Adipocyte (in vitro differentiated cells): ENCODE measurements at regions not wholly inside any gene's neighbourhood (a gene's known extent, or its start where the extent isn't known, plus 50 kb on each side); places are given as distances from the start of the nearest gene placed in this dataset.

Experiments used
- DNase-seq: peaks from one replicate; pipeline ENCODE4 v3.0.0-alpha.2; 2015; ENCODE audit warnings: low read depth
- H3K27me3 ChIP-seq: replicated peaks from 2 replicates; pipeline ENCODE4 v1.7.0; 2013; ENCODE audit warnings: mild to moderate bottlenecking, low read length, moderate library complexity; ENCODE audit not compliant: control insufficient read depth, insufficient read depth
- H3K36me3 ChIP-seq: 2 replicates; pipeline ENCODE4 v1.7.0; 2013; ENCODE audit warnings: low read length, mild to moderate bottlenecking, moderate library complexity; ENCODE audit not compliant: control insufficient read depth, insufficient read depth, severe bottlenecking
- H3K4me1 ChIP-seq: 2 replicates; pipeline ENCODE4 v1.7.0; 2013; ENCODE audit warnings: mild to moderate bottlenecking, low read length, moderate library complexity; ENCODE audit not compliant: control insufficient read depth, insufficient read depth
- H3K4me3 ChIP-seq: 2 replicates; pipeline ENCODE4 v1.7.0; 2013; ENCODE audit warnings: mild to moderate bottlenecking, low read length, moderate library complexity
- H3K9ac ChIP-seq: 2 replicates; pipeline ENCODE4 v1.7.0; 2013; ENCODE audit warnings: mild to moderate bottlenecking, low read length, moderate library complexity
- H3K9me3 ChIP-seq: 2 replicates; pipeline ENCODE4 v1.7.0; 2013; ENCODE audit warnings: mild to moderate bottlenecking, low read length, moderate library complexity; ENCODE audit not compliant: control insufficient read depth

GRCh38 chr18:8501044-8501443 lies 108.2 kb upstream of the RAB12 start:
- H3K27me3 ChIP-seq, result peaks cover 37% of the 10 kb centered on the region
- H3K36me3 ChIP-seq, result no peaks in the 10 kb centered on the region
- no peak overlapping the region for H3K9ac ChIP-seq
- H3K9me3 ChIP-seq, result peaks cover 9% of the 10 kb centered on the region
- DNase-seq, result peak; percentile 9
- H3K4me1 ChIP-seq, result no peaks in the 10 kb centered on the region
- H3K4me3 ChIP-seq, result no peak overlapping the region

DNA sequence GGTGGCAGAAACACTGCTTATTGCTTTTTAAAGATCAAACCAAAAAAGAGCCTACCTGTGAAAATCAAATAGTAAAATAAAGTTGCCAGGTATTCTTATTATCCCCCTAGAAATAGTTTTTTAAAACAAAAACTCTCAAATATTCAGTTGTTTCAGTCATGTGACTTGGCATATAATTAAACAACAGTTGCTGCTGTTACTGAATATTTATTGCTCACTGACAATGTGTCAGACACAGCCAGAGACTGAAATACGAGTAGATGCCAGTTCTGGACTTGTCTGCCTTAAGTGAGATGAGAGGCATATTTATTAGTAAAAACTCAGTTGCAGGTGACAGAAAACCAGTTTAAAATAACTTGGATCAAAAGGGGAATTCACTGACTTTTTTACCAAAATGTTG lies 106.0 kb upstream of the RAB12 start:
- Histone ChIP-seq H3K9ac (no peak overlapping the region), H3K9me3 (peaks cover 9% of the 10 kb centered on the region), H3K27me3 (peaks cover 36% of the 10 kb centered on the region), H3K36me3 (no peaks in the 10 kb centered on the region), H3K4me3 (no peak overlapping the region), H3K4me1 (peaks cover 7% of the 10 kb centered on the region)
- DNase-seq, result no peak

DNA sequence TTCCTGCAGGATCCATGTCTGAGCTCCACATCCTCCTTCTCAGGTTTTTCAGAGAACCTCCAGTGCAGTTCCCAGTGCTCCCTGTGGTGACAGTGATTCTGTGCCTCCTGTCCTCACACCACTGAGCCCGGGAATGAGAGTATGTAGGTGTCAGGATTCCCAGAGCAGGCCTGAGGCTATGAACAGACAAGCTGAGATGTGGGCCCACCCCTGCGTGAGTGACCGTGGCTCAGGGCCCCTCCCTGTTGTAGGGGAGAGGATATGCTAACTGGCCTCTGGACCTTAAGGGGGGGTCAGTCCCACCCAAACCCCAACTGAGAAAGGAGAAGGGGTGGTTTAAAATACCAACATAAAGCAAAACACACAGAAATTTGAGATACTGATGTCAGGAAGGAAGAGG lies 104.8 kb upstream of the RAB12 start:
- H3K4me1 ChIP-seq, result peaks cover 7% of the 10 kb centered on the region
- peaks cover 31% of the 10 kb centered on the region for H3K27me3 ChIP-seq
- H3K4me3 ChIP-seq, result no peak overlapping the region
- H3K36me3 ChIP-seq, result no peaks in the 10 kb centered on the region
- no peak overlapping the region for H3K9ac ChIP-seq
- no peak for DNase-seq
- no peaks in the 10 kb centered on the region for H3K9me3 ChIP-seq

DNA sequence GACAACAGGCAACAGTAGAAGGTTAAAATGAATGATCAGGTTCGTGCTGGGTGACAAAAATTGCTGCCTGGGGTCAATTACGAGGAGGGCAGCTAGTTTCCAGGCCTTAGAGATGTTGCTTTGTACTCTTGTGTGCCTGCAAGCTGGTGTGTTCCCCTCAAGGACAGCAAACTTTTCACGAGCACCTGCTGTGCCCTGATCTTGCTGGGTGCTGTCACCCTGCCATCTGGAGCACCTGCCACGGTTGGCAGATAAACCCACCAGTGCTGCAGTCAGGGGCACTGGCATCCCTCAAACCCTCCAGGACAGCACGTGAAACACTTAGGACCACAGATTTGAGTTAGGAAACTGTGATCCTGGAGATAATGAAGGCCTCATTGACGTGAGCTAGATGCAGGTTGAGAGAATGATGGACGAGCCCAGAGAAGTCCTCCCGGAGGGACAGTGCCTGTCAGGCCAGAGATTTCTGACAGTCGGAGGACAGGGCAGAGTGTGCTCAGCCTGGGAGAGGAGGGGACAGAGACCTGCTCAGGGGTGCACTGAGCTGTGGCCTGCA lies 104.3 kb upstream of the RAB12 start:
- Histone ChIP-seq H3K27me3 (peaks cover 27% of the 10 kb centered on the region), H3K9me3 (no peaks in the 10 kb centered on the region), H3K36me3 (no peaks in the 10 kb centered on the region), H3K4me1 (peaks cover 7% of the 10 kb centered on the region), H3K4me3 (no peak overlapping the region), H3K9ac (no peak overlapping the region)
- no peak for DNase-seq

DNA sequence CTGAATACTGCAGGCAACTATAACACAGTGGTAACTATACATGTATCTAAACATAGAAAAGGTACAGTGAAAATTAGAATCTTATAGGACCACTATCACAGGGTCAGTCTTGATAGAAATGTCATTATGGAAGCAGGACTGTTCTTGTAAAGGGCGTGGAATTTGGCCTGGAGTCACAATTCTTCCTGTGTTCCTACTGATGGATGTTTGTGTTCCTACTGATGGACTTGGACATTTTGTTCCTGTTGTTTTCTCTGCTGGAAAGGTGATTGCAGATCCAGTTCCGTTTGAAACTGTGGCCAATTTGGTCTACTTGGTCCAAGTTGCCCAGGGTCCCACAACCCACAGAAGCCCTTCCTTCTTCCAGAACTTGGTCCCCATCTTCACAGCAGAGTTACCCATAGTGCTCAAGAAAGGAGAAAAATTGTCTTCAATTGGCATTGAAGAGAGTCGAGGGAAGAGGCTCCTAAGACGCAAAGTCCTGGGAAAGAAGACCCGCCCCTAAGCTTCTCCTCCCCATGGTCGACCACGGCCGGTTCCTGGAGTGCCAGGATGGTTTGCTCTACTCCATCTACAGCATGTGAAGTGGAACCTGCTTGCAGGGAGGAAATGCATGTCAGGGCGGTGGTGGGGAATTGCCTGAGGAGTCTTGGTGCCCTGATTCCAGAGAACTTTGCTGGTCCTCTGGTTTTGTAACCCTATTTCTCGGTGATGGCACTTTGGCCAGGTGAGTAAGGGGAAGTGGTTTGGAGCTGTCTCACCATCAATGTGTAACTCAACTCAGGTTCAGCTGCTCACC lies 102.8 kb upstream of the RAB12 start:
- Histone ChIP-seq H3K4me3 (no peak overlapping the region), H3K9ac (no peak overlapping the region), H3K4me1 (peaks cover 7% of the 10 kb centered on the region), H3K36me3 (no peaks in the 10 kb centered on the region), H3K27me3 (peaks cover 13% of the 10 kb centered on the region), H3K9me3 (no peaks in the 10 kb centered on the region)
- no peak for DNase-seq

DNA sequence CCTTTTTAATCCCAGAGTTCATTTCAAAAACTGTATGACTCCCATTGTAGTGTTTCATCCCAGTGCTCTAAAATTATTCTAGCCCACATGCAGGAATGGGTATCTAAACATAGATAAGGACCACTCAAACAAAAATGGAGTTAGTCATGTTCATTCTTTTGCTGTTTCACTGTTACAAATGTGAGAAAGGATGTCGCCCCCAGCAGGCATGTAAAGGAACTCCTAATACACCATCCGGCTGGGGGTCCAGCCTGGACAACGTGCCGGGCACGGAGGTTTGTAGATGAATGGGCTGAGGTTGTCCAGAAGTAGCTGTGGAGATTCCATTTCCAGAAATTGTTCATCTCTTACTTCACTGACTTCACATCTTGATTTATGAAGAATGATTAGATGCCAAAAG lies 101.9 kb upstream of the RAB12 start:
- DNase-seq, result peak; percentile 33
- Histone ChIP-seq H3K27me3 (peaks cover 21% of the 10 kb centered on the region), H3K9ac (no peak overlapping the region), H3K4me3 (no peak overlapping the region), H3K9me3 (no peaks in the 10 kb centered on the region), H3K36me3 (no peaks in the 10 kb centered on the region), H3K4me1 (peaks cover 7% of the 10 kb centered on the region)

GRCh38 chr18:8507915-8508705 lies 101.1 kb upstream of the RAB12 start:
- DNase-seq, result peak; percentile 19
- peaks cover 23% of the 10 kb centered on the region for H3K27me3 ChIP-seq
- H3K9me3 ChIP-seq, result no peaks in the 10 kb centered on the region
- no peaks in the 10 kb centered on the region for H3K36me3 ChIP-seq
- no peak overlapping the region for H3K4me3 ChIP-seq
- H3K9ac ChIP-seq, result no peak overlapping the region
- peaks cover 7% of the 10 kb centered on the region for H3K4me1 ChIP-seq

DNA sequence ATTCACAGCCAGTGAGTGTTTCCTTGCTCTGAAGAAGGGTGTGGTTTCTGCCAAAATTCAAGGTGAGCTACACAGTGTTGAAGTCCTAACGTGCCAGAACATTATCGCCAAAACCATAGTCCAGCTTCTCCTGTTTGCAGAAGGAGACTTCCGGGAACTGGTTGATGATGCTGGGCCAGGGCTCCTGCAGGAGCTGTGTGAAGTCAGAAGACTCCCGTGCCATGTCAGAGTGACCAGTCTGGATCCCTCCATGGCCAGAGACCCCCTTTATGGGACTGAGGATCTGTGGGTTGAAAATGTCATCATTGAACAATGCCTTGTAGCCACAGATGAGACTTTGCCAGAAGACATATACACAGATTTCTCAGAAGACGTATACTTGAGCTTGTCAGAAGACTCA lies 96.0 kb upstream of the RAB12 start:
- DNase-seq, result no peak
- no peaks in the 10 kb centered on the region for H3K36me3 ChIP-seq
- H3K4me1 ChIP-seq, result no peaks in the 10 kb centered on the region
- H3K27me3 ChIP-seq, result peaks cover 50% of the 10 kb centered on the region
- no peaks in the 10 kb centered on the region for H3K9me3 ChIP-seq
- H3K9ac ChIP-seq, result no peak overlapping the region
- no peak overlapping the region for H3K4me3 ChIP-seq

- Histone ChIP-seq H3K27me3 (peaks cover 50% of the 10 kb centered on the region), H3K36me3 (no peaks in the 10 kb centered on the region), H3K9ac (no peak overlapping the region), H3K9me3 (no peaks in the 10 kb centered on the region), H3K4me3 (no peak overlapping the region), H3K4me1 (no peaks in the 10 kb centered on the region)
- DNase-seq, result no peak
Observed at GRCh38 chr18:8514409-8514808, 94.8 kb upstream of the RAB12 start.

DNA sequence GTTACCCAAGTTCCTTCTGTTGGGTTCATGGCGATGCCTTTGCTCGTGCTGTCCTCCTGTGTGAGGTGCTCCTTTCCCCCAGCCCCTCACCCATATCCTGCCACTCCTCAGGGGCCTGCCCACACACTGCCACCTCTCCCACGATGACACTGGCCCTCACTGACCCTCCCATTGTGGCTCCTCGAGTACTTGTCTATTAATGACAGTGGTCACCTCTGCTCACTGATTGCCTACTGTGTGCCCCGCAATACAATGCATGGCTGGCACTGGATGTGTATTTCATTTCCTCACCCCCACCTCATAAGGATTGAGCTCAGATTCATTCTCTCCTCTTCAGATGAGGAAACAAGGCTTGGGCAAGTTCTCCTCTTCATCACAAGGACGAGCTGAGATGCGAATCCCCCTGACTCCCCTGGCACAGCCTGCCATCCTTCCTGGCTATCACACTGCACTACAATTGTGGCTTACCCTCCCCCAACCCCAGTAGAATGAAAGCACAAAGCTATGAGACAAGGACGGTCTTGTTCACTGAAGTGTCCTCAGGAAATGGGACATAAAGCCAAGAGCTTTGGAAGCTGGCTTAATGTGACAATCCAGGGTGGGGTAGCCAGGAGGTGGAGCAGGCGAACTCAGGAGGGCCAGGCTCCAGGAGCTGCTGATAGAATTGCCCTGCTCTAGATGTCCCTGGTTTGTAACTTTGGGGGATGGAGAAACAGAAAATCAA lies 93.9 kb upstream of the RAB12 start:
- no peak overlapping the region for H3K4me3 ChIP-seq
- H3K9me3 ChIP-seq, result peaks cover 3% of the 10 kb centered on the region
- no peak for DNase-seq
- H3K4me1 ChIP-seq, result no peaks in the 10 kb centered on the region
- no peaks in the 10 kb centered on the region for H3K36me3 ChIP-seq
- H3K27me3 ChIP-seq, result peaks cover 50% of the 10 kb centered on the region
- no peak overlapping the region for H3K9ac ChIP-seq
